Cardiac septum (tissue), 1 donor: ENCODE measurements at regions not wholly inside any gene's neighbourhood (a gene's known extent, or its start where the extent isn't known, plus 50 kb on each side); places are given as distances from the start of the nearest gene placed in this dataset.

ENCODE experiments used
- DNase-seq: peaks from one replicate; pipeline ENCODE4 v3.0.0-alpha.2; 2020; ENCODE audit warnings: low spot score
- intact Hi-C: fragments of 100-400 bp; cut with DNase I; formaldehyde crosslinking; loops from one replicate; pipeline ENCODE4 v1.14.0; 2022
- donor health status: DM: no; HTN: no; CAD: no.

- intact Hi-C loops, result no loop called here
- no peak for DNase-seq
Observed at GRCh38 chr12:107477947-107478610, 207.5 kb upstream of the PWP1 start.

- intact Hi-C loops, result no loop called here
- DNase-seq, result no peak
Observed at GRCh38 chr12:107478881-107479280, 206.7 kb upstream of the PWP1 start.

GRCh38 chr12:107480836-107481608 is 204.6 kb upstream of the PWP1 start:
- no peak for DNase-seq

GRCh38 chr12:107484230-107484629 is 201.4 kb upstream of the PWP1 start:
- intact Hi-C loops, result no loop called here
- no peak for DNase-seq

More at GRCh38 chr12:107480836-107481608, 204.6 kb upstream of the PWP1 start:
- intact Hi-C loops, result no loop called here

- no peak for DNase-seq
- intact Hi-C loops, result no loop called here
Observed at GRCh38 chr12:107484941-107485340, 200.7 kb upstream of the PWP1 start.

GRCh38 chr12:107485731-107486130 is 199.9 kb upstream of the PWP1 start:
- DNase-seq, result no peak
- intact Hi-C loops, result no loop called here

- DNase-seq, result no peak
- intact Hi-C loops, result no loop called here
Observed at GRCh38 chr12:107486140-107486892, 199.3 kb upstream of the PWP1 start.

- intact Hi-C loops, result no loop called here
- DNase-seq, result no peak
Observed at GRCh38 chr12:107487011-107487680, 198.5 kb upstream of the PWP1 start.

GRCh38 chr12:107488666-107489065 is 196.9 kb upstream of the PWP1 start:
- intact Hi-C loops, result no loop called here
- DNase-seq, result no peak

- intact Hi-C loops, result no loop called here
- no peak for DNase-seq
Observed at GRCh38 chr12:107490010-107490409, 195.6 kb upstream of the PWP1 start.

GRCh38 chr12:107491856-107492255 is 193.7 kb upstream of the PWP1 start:
- intact Hi-C loops, result no loop called here
- DNase-seq, result no peak

- no peak for DNase-seq
- intact Hi-C loops, result no loop called here
Observed at GRCh38 chr12:107492393-107493134, 193.0 kb upstream of the PWP1 start.

- DNase-seq, result no peak
- intact Hi-C loops, result no loop called here
Observed at GRCh38 chr12:107493135-107493494, 192.5 kb upstream of the PWP1 start.

GRCh38 chr12:107493666-107494065 is 191.9 kb upstream of the PWP1 start:
- DNase-seq, result no peak
- intact Hi-C loops, result no loop called here

GRCh38 chr12:107494331-107494730 is 191.3 kb upstream of the PWP1 start:
- no peak for DNase-seq

GRCh38 chr12:107495604-107496003 is 190.0 kb upstream of the PWP1 start:
- intact Hi-C loops, result no loop called here
- no peak for DNase-seq

More at GRCh38 chr12:107494331-107494730, 191.3 kb upstream of the PWP1 start:
- intact Hi-C loops, result no loop called here

- no peak for DNase-seq
- intact Hi-C loops, result no loop called here
Observed at GRCh38 chr12:107497231-107497630, 188.4 kb upstream of the PWP1 start.

GRCh38 chr12:107500307-107500706 is 185.3 kb upstream of the PWP1 start:
- no peak for DNase-seq
- intact Hi-C loops, result no loop called here

- no peak for DNase-seq
- intact Hi-C loops, result no loop called here
Observed at GRCh38 chr12:107501681-107502080, 183.9 kb upstream of the PWP1 start.
